ENCODE measurements at regions not wholly inside any gene's neighbourhood (a gene's known extent, or its start where the extent isn't known, plus 50 kb on each side); places are given as distances from the start of the nearest gene placed in this dataset.

GRCh38 chr15:98413933-98414546 lies 234.3 kb upstream of the IGF1R start:
- TF ChIP-seq POLR2A (IDR thresholded peaks at IDR 0.05) (no peak), CTCF (IDR thresholded peaks at IDR 0.05) (no peak), EP300 (IDR thresholded peaks at IDR 0.05) (no peak)

All from suprapubic skin (tissue), 3 donors.